HUDEP-2 (cell line): ENCODE measurements at regions not wholly inside any gene's neighbourhood (a gene's known extent, or its start where the extent isn't known, plus 50 kb on each side); places are given as distances from the start of the nearest gene placed in this dataset.
A peak's percentile ranks its signal among the peaks of the same experiment; 100 is the strongest.

ENCODE experiments used
- DNase-seq, 76 experiments: peaks; one replicate each; lab custom pipeline; 2025; ENCODE audit not compliant: unreplicated experiment in 76 of 76; lab: John Stamatoyannopoulos, UW

GRCh38 chr9:73219985-73220626 is 68.4 kb downstream of the ANXA1 start:
- DNase-seq, result peak in 3 of 76 experiments; percentile 3 to 7 (median 5)

GRCh38 chr9:73223594-73223993 is 71.9 kb downstream of the ANXA1 start:
- DNase-seq, result no peak

- DNase-seq, result no peak
Measured at GRCh38 chr9:73229543-73229942, 77.9 kb downstream of the ANXA1 start.

- DNase-seq, result peak in 4 of 76 experiments; percentile 9 to 20 (median 13)
Measured at GRCh38 chr9:73230251-73230650, 78.6 kb downstream of the ANXA1 start.

GRCh38 chr9:73231203-73231602 is 79.5 kb downstream of the ANXA1 start:
- DNase-seq, result no peak

GRCh38 chr9:73233359-73234007 is 81.8 kb downstream of the ANXA1 start:
- DNase-seq, result no peak

GRCh38 chr9:73234008-73234360 is 82.3 kb downstream of the ANXA1 start:
- DNase-seq, result no peak

GRCh38 chr9:73237140-73237539 is 85.5 kb downstream of the ANXA1 start:
- DNase-seq, result no peak

- DNase-seq, result no peak
Measured at GRCh38 chr9:73239570-73240265, 88.1 kb downstream of the ANXA1 start.

GRCh38 chr9:73243078-73243477 is 91.4 kb downstream of the ANXA1 start:
- no peak for DNase-seq

GRCh38 chr9:73259086-73259696 is 107.5 kb downstream of the ANXA1 start:
- DNase-seq, result no peak

- DNase-seq, result no peak
Measured at GRCh38 chr9:73260506-73260905, 108.8 kb downstream of the ANXA1 start.

- no peak for DNase-seq
Measured at GRCh38 chr9:73264631-73265030, 113.0 kb downstream of the ANXA1 start.

GRCh38 chr9:73265876-73266275 is 114.2 kb downstream of the ANXA1 start:
- no peak for DNase-seq

GRCh38 chr9:73269430-73270101 is 117.9 kb downstream of the ANXA1 start:
- peak in 36 of 76 experiments; percentile 2 to 74 (median 36) for DNase-seq

GRCh38 chr9:73270967-73271721 is 119.5 kb downstream of the ANXA1 start:
- no peak for DNase-seq

GRCh38 chr9:73280113-73280512 is 128.4 kb downstream of the ANXA1 start:
- DNase-seq, result no peak

- DNase-seq, result no peak
Measured at GRCh38 chr9:73284377-73284776, 132.7 kb downstream of the ANXA1 start.

GRCh38 chr9:73294336-73294735 is 142.7 kb downstream of the ANXA1 start:
- DNase-seq, result no peak

- DNase-seq, result no peak
Measured at GRCh38 chr9:73325983-73326382, 174.3 kb downstream of the ANXA1 start.
